ES-I3 (cell line): ENCODE measurements at regions not wholly inside any gene's neighbourhood (a gene's known extent, or its start where the extent isn't known, plus 50 kb on each side); places are given as distances from the start of the nearest gene placed in this dataset.
"Not testable (repeated sequence)": the region's sequence is repeated elsewhere in the genome, so short reads cannot be mapped to it uniquely, and the experiment has no call there.

Source experiments
- H3K36me3 ChIP-seq: 2 replicates; pipeline ENCODE4 v1.6.1; 2013; ENCODE audit warnings: mild to moderate bottlenecking, low read length, control low read depth, moderate library complexity; ENCODE audit not compliant: insufficient read depth
- H3K4me1 ChIP-seq: 2 replicates; pipeline ENCODE4 v1.6.1; 2013; ENCODE audit warnings: mild to moderate bottlenecking, control low read depth, low read length; ENCODE audit not compliant: insufficient read depth
- H3K9ac ChIP-seq: 2 replicates; pipeline ENCODE4 v1.6.1; 2013; ENCODE audit warnings: low read depth, mild to moderate bottlenecking, low read length, moderate library complexity
- H3K9me3 ChIP-seq: 2 replicates; pipeline ENCODE4 v1.6.1; 2013; ENCODE audit warnings: mild to moderate bottlenecking, low read length, moderate library complexity; ENCODE audit not compliant: control insufficient read depth, insufficient read depth

DNA sequence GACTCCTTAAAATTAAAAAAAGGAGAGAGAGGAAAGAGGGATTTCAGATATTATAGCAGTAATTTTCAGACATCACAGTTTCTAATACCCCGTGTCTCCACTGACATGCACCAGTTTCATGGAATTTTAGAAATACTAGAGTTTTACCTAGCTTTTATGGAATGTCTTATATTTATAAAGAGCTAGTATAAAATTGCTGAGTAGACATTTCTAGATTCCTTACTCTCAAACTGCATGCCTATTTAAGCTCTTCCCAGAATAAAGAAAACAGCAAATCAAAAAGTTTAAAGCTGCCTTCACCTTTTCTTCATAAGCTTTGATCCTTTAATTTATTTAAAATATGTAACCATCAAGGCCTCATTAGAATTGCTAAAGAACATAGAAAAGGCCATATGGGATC is 247.4 kb upstream of the IL12A start:
- Histone ChIP-seq H3K4me1 (peaks cover 12% of the 10 kb centered on the region), H3K9ac (no peak overlapping the region), H3K9me3 (no peaks in the 10 kb centered on the region), H3K36me3 (no peaks in the 10 kb centered on the region)

DNA sequence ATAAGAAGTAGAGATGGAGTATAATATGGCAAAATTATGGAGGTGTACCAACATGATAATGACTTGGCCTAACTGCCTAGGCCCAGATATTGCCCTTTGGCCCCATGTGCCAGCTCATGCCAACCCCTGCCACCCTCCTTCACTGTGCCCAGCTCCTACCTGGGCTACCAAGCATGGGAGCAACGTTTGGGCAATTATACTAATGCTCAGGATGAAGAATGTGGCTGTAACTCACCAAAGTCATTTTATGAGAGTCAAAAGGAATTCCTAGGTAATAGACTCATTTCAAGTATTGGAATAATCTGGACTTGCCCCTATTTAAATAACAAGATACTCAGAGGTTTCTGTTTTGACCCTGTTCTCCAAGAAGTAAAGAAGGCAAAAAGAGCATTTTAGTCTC is 240.2 kb upstream of the IL12A start:
- Histone ChIP-seq H3K36me3 (no peaks in the 10 kb centered on the region), H3K9ac (no peak overlapping the region), H3K9me3 (no peaks in the 10 kb centered on the region), H3K4me1 (no peaks in the 10 kb centered on the region)

DNA sequence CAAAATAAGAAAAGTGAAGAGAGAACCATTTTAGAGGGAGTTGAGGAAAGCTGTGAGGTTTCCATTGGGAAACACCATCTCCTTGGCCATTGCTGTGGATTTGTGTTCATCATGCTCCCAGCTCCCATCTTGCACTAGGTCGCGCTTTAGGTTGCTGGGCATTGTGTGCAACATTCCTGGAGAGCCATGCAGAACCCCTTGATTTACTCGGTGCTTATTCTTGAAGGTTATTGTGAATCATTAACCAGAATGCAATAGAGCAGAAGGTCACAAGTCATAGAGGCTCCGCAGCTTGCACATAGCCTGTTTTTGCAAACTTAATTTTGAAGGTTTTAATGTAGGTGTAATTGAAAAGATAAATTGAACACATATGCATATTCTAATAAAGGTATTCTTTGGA is 239.2 kb upstream of the IL12A start:
- Histone ChIP-seq H3K4me1 (no peaks in the 10 kb centered on the region), H3K9ac (no peak overlapping the region), H3K36me3 (no peaks in the 10 kb centered on the region), H3K9me3 (no peaks in the 10 kb centered on the region; the same call in 1 of the 2 replicates)

DNA sequence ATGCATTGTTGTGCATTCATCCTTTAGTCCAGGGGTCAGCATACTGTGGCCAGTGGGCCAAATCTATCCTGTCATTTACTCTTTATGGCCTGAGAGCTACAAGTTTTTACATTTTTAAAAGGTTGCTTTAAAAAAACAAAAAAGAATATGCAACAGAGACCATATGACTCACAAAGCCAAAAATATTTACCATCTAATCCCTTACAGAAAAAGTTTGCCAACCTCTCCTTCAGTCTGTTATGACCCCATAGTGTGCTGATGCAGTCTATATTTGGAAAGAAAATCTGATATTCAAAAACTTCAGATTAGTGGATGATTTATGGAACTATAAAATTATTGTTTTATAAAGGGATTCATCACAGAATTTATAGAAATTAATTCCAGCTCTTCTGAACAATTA is 237.5 kb upstream of the IL12A start:
- no peak overlapping the region for H3K9ac ChIP-seq
- peaks cover 4% of the 10 kb centered on the region for H3K9me3 ChIP-seq
- no peaks in the 10 kb centered on the region for H3K36me3 ChIP-seq
- H3K4me1 ChIP-seq, result no peaks in the 10 kb centered on the region

DNA sequence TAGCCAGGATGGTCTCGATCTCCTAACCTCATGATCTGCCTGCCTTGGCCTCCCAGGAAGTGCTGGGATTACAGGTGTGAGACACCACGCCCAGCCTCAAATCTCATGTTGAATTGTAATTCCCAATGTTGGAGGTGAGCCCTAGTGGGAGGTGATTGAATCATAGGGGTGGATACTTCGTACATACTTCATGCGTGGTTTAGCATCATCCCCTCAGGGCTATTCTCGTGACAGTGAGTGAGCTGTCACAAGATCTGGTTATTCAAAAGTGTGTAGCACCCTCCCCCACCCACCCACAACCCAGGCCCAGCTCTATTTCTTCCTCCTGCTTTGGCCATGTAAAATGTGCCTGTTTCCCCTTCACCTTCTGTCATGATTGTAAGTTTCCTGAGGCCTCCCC is 236.9 kb upstream of the IL12A start:
- no peaks in the 10 kb centered on the region for H3K4me1 ChIP-seq
- H3K36me3 ChIP-seq, result no peaks in the 10 kb centered on the region
- H3K9ac ChIP-seq, result no peak overlapping the region
- H3K9me3 ChIP-seq, result peaks cover 4% of the 10 kb centered on the region

DNA sequence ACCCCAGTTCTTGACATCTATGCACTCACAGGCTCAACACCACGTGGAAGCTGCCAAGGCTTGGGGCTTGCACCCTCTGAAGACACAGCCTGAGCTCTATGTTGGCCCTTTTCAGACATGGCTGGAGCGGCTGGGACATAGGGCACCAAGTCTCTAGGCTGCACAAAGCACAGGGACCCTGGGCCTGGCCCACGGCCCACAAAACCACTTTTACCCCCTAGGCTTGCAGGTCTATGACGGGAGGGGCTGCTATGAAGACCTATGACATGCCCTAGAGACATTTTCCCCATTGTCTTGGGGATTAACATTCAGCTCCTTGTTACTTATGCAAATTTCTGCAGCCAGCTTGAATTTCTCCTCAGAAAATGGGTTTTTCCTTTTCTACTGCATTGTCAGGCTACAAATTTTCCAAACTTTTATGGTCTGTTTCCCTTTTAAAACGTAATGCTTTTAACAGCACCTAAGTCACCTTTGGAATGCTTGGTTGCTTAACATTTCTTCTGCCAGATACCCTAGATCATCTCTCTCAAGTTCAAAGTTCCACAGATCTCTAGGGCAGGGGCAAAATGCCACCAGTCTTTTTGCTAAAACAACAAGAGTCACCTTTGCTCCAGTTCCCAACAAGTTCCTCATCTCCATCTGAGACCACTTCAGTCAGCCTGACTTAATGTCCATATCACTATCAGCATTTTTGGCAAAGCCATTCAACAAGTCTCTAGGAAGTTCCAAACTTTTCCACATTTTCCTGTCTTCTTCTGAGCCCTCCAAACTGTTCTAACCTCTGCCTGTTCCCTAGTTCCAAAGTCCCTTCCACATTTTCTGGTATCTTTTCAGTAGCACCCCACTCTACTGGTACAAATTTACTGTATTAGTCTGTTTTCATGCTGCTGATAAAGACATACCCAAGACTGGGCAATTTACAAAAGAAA is 232.1 kb upstream of the IL12A start:
- H3K36me3 ChIP-seq, H3K9ac ChIP-seq, H3K9me3 ChIP-seq, H3K4me1 ChIP-seq: not testable (repeated sequence)

DNA sequence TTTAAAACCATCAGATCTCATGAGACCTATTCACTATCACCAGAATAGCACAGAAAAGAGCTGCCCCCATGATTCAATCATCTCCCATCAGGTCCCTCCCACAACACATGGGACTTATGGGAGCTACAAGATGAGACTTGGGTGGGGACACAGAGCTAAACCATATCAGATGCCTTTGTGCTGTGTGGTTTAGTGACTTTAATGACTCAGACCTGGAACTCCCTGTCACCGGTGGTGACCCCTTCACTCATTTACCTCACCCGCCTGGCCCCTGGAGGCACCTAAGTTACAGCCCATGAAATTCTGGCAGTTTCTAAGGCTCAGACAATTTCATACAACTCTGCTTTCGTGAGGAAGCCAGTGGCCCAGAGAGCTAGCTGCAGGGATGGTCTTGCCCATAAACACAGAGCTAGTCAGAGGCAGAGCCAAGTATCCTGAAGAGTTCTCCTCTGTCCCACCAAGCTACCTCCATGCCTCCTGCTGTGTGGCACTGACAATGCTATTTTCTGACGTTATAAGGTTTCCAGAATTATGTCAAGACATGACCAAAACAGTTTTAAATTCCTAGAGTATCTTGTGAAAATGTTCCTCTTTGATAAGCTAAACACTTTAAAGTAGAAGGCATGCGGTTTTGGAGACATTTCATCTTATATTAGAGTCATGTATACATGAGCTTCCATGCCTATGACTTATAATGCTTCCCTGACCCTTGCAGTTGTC is 231.1 kb upstream of the IL12A start:
- Histone ChIP-seq H3K36me3 (no peaks in the 10 kb centered on the region), H3K9ac (no peak overlapping the region), H3K4me1 (peaks cover 18% of the 10 kb centered on the region), H3K9me3 (peaks cover 4% of the 10 kb centered on the region)

DNA sequence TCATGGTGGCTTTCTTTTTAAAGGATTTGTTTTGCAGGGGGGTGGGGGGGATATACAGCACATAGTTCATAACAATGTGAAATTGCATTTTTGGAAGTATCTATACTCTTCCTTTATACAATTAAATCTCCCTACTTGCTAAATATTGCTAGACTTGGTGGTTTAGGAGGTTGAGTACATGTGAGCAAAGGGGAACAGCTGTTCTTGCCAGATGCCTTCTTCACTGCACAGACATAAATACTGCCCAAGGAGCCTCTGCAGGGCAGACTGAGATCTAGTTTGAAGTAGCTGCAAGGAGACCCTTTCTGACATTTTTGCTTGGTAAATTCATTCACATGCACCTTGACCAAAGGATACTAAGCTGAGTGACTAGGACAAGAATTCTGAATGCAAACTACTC is 228.6 kb upstream of the IL12A start:
- no peak overlapping the region for H3K9ac ChIP-seq
- no peaks in the 10 kb centered on the region for H3K36me3 ChIP-seq
- H3K9me3 ChIP-seq, result peaks cover 4% of the 10 kb centered on the region; the same call in 1 of the 2 replicates
- peaks cover 18% of the 10 kb centered on the region for H3K4me1 ChIP-seq

DNA sequence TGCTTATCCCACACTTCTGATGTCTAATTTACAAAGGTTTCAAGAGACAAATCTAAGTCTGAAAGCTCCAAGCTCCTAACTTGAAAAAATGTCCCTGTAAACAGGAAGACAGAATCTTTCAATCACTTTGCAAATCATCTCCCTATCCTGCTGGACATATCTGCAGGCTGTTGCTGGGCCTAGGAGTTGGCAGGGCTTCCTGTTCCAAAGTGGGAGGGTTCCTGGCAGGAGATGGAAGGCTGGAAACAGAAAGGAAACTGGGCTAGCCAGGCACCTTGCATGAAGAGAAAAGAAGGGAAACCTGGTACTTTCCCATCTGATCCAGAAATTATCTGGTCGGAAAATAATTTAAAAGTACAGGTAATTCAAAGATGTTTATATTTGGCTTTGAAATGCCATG is 227.3 kb upstream of the IL12A start:
- no peaks in the 10 kb centered on the region for H3K36me3 ChIP-seq
- no peaks in the 10 kb centered on the region for H3K9me3 ChIP-seq
- peaks cover 22% of the 10 kb centered on the region for H3K4me1 ChIP-seq
- H3K9ac ChIP-seq, result no peak overlapping the region

DNA sequence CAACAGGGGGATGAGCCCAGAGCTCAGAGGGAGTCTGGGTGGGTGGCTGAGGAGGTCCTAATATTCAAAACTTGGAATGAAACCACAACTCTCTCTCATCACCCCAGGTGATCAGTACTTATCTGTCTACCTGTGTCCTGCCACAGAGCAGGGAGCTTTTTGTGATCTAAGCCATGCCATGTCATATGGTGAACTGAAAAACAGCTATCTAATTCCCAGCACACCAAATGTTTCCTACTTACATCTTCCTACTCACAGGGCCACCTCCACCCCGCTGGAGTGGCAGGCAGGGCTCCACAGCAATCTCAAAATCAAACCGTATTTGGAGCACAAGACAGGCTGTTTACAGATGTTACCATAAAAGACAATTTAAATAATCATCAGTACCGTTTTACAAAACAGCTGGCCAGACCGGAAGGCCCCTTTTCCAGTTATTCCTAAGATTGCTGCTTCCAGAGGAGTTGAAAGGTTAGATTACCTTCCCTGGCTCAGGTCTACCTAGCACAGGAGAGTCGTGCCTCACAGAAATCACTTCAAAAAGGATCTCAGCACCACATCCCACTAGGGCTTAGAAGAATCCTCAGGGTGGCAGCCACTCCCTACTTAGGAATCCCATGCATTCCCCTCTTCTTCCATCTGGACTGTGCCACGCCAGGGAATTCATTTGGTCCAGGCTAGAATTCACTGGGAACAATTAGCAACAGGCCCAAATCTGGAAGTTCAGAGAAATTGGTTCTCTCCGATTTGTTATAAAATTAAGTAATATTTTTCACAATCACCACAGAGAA is 226.6 kb upstream of the IL12A start:
- Histone ChIP-seq H3K36me3 (no peaks in the 10 kb centered on the region), H3K9ac (peak overlapping the region; percentile 59), H3K4me1 (peaks cover 23% of the 10 kb centered on the region), H3K9me3 (no peaks in the 10 kb centered on the region)

DNA sequence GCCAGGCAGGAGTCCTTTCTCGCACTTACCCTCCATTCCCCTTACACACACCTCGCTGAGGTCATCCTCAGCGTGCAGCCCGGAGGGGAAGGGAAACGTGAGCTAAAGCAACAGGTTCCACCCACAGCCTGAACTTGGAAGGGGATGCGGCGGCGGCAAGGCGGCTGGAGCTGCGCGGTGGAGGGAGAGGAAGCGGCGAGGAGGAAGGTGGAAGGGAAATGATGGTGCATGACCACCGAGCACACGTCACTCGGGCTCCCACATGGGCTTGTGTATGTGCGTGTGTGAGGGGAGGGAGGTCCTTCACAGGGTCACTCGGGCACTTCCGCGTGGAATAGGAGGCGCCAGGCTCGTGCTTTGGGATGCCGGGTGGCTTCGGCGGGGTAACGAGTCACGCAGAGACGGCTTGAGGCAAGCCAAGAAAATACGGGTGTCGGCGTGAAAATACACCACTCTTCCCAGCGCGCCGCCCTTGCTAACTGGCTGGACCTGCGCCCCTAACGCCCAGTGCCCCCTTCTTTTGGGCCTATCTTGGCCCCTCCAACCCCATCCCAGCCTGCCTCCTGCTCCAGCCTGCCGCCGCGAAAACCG is 225.5 kb upstream of the IL12A start:
- Histone ChIP-seq H3K4me1 (peaks cover 23% of the 10 kb centered on the region), H3K9ac (peak overlapping the region; percentile 59), H3K9me3 (no peaks in the 10 kb centered on the region), H3K36me3 (no peaks in the 10 kb centered on the region)

DNA sequence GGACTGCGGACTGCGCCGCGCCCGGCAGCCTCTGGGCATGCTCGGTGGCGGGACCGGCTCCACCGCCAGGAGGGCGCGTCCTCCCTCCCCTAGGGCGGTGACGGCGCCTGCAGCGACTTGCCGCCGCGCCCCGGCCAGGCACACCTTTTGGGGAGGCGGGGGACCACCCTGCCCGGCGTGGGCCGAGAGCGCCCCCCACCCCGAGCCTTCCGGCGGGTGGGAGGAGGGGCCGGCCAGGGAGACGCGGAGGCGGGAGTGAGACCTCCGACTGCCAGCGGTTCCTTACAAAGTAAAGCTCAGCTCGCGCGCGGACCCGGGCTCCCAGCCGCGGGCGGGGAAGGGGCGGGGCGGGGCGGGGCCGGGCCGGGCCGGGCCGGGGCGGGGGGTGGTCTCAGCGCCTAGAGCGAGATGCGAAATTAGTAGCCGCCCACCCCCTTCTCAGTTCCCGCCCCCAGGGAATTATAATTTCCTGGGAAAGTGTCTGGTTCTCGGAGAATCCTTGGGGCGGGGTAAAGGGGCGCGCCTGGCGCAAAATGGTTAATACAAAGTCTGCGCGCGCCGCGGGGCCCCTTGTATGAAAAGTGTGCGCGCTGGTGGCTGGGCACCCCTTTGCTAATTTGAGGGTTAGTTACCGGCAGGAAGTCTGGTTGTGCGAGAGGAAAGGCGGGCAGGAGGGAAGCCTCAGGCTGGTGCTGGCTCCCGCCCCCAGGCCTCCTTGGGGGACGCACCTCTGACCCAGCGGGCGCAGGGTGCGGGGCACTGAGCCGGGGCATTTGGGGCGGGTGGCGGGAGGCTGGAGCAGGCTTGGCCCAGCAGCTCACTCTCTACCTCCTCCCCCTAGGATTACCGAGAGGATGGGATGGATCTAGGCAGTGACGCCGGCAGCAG is 224.8 kb upstream of the IL12A start:
- peaks cover 23% of the 10 kb centered on the region for H3K4me1 ChIP-seq
- no peaks in the 10 kb centered on the region for H3K9me3 ChIP-seq
- H3K36me3 ChIP-seq, result no peaks in the 10 kb centered on the region
- H3K9ac ChIP-seq, result peak overlapping the region; percentile 59

DNA sequence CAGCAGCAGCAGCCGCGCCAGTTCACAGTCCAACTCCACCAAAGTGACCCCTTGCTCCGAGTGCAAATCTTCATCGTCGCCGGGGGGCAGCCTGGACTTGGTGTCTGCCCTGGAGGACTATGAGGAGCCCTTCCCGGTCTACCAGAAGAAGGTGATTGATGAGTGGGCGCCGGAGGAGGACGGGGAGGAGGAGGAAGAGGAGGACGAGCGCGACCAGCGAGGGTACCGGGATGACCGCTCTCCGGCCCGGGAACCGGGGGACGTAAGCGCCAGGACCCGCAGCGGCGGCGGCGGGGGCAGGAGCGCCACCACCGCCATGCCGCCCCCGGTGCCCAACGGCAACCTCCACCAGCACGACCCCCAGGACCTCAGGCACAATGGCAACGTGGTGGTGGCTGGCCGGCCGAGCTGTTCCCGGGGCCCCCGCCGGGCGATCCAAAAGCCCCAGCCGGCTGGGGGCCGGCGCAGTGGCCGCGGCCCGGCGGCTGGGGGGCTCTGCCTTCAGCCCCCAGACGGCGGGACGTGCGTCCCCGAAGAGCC is 224.1 kb upstream of the IL12A start:
- Histone ChIP-seq H3K9me3 (no peaks in the 10 kb centered on the region), H3K9ac (peak overlapping the region; percentile 46), H3K36me3 (no peaks in the 10 kb centered on the region), H3K4me1 (peaks cover 23% of the 10 kb centered on the region)
